Chondrocyte (in vitro differentiated cells): ENCODE measurements at regions not wholly inside any gene's neighbourhood (a gene's known extent, or its start where the extent isn't known, plus 50 kb on each side); places are given as distances from the start of the nearest gene placed in this dataset.

Experiments used
- DNase-seq: peaks from one replicate; pipeline ENCODE4 v3.0.0; 2021; ENCODE audit warnings: mixed read lengths, low spot score
- H3K27ac Mint-ChIP-seq: one replicate; pipeline ENCODE4 v1.8.0; 2021; ENCODE audit warnings: mild to moderate bottlenecking, moderate library complexity, mixed read lengths; ENCODE audit not compliant: unreplicated experiment
- H3K27me3 Mint-ChIP-seq: 2 replicates; pipeline ENCODE4 v1.8.0; 2021; ENCODE audit warnings: low read depth, mixed read lengths
- H3K36me3 Mint-ChIP-seq: 2 replicates; pipeline ENCODE4 v1.8.0; 2021; ENCODE audit warnings: low read depth, mixed read lengths
- H3K4me1 Mint-ChIP-seq: 2 replicates; pipeline ENCODE4 v1.8.0; 2021; ENCODE audit warnings: low read depth, mild to moderate bottlenecking, mixed read lengths
- H3K4me3 Mint-ChIP-seq: one replicate; pipeline ENCODE4 v1.8.0; 2021; ENCODE audit warnings: mild to moderate bottlenecking, moderate library complexity, mixed read lengths; ENCODE audit not compliant: unreplicated experiment
- H3K9me3 Mint-ChIP-seq: 2 replicates; pipeline ENCODE4 v1.8.0; 2021; ENCODE audit warnings: low read depth, mixed read lengths
- CTCF ChIP-seq: fragments of 200-600 bp; sonication (generic); IDR thresholded peaks from 2 replicates; pipeline ENCODE4 v1.5.0; 2021; ENCODE audit warnings: antibody characterized with exemption, mild to moderate bottlenecking, moderate library complexity

DNA sequence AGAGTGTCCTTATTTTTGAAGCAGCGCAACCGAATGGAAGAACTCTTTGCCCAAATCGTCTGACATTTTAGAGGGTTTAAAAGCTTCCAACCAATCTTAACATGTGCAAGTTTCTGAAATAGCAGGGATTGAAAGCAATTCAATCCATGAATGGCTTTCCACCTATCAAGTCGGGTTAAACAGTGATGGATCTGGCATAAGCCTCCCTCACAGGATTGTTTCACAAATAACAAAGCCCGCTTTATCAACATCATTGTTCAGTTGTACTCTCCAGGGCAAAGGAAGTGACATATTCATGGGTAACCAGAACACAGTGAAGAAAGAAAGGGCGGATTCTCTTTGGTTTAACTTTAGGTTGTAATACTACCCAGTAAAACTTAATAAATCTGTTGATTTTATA, 497.3 kb downstream of the MTRR start:
- Mint-ChIP-seq H3K9me3 (no peaks in the 10 kb centered on the region), H3K4me1 (peaks cover 18% of the 10 kb centered on the region), H3K36me3 (no peaks in the 10 kb centered on the region), H3K4me3 (no peak overlapping the region), H3K27me3 (no peaks in the 10 kb centered on the region), H3K27ac (no peak overlapping the region)
- TF ChIP-seq CTCF: no peak
- no peak for DNase-seq

GRCh38 chr5:8376478-8376877, 507.5 kb downstream of the MTRR start:
- Mint-ChIP-seq H3K4me3 (no peak overlapping the region), H3K36me3 (peaks cover 1% of the 10 kb centered on the region), H3K4me1 (peaks cover 5% of the 10 kb centered on the region), H3K27ac (no peak overlapping the region), H3K27me3 (no peaks in the 10 kb centered on the region), H3K9me3 (peaks cover 2% of the 10 kb centered on the region)
- no peak for DNase-seq
- TF ChIP-seq CTCF: no peak

DNA sequence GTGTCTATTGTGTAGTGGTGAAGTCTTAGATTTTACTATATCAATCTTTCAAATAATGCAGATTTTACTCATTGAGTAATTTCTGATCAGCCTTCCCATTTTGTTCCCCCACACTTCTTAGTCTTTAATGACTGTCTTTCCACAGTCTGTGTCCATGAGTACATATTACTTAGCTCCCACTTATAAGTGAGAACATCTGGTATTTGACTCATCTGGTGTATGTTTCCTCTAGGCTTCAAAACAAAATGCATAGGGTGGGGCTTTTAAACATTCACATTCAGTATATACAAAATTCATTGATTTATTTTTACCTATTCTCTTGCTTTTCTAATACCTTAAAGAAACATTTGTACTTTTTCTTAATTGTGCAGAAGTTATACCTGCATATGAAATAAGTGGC, 513.0 kb downstream of the MTRR start:
- H3K27me3 Mint-ChIP-seq: no peaks in the 10 kb centered on the region
- H3K27ac Mint-ChIP-seq: no peak overlapping the region
- H3K36me3 Mint-ChIP-seq: no peaks in the 10 kb centered on the region
- no peak for DNase-seq
- peaks cover 2% of the 10 kb centered on the region for H3K9me3 Mint-ChIP-seq
- H3K4me3 Mint-ChIP-seq: no peak overlapping the region
- H3K4me1 Mint-ChIP-seq: no peaks in the 10 kb centered on the region
- no peak for TF ChIP-seq CTCF

GRCh38 chr5:8382456-8382855, 513.5 kb downstream of the MTRR start:
- no peak overlapping the region for H3K27ac Mint-ChIP-seq
- peaks cover 2% of the 10 kb centered on the region for H3K9me3 Mint-ChIP-seq
- no peak for TF ChIP-seq CTCF
- no peaks in the 10 kb centered on the region for H3K27me3 Mint-ChIP-seq
- H3K4me1 Mint-ChIP-seq: no peaks in the 10 kb centered on the region
- no peak overlapping the region for H3K4me3 Mint-ChIP-seq
- no peaks in the 10 kb centered on the region for H3K36me3 Mint-ChIP-seq
- DNase-seq: no peak

DNA sequence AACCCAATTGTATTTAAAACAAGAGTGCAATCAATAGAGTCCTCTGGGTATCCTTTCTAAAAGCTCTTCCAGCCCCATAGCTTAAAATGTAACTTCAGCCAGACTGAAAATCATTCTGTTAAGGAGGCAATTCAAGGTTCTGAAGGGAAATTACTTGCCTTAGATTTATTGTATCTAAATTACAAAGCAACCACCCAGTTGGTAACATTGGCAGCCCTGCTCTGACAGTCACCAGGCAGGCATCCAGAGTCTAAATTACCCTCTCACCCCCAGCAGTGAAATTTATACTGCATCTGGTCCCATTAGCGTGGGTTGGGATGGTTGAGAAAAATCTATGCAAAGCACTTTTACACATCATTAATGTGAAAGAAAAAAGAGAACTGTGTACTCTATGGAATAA, 514.7 kb downstream of the MTRR start:
- no peaks in the 10 kb centered on the region for H3K4me1 Mint-ChIP-seq
- DNase-seq: no peak
- H3K36me3 Mint-ChIP-seq: no peaks in the 10 kb centered on the region
- no peak overlapping the region for H3K4me3 Mint-ChIP-seq
- no peak overlapping the region for H3K27ac Mint-ChIP-seq
- no peak for TF ChIP-seq CTCF
- H3K27me3 Mint-ChIP-seq: no peaks in the 10 kb centered on the region
- H3K9me3 Mint-ChIP-seq: no peaks in the 10 kb centered on the region
